PFSK-1 (cell line): ENCODE measurements at regions not wholly inside any gene's neighbourhood (a gene's known extent, or its start where the extent isn't known, plus 50 kb on each side); places are given as distances from the start of the nearest gene placed in this dataset.

Source experiments
- FOXP2 ChIP-seq: optimal IDR thresholded peaks from 2 replicates; pipeline ENCODE3; 2011; ENCODE audit warnings: borderline replicate concordance, control low read depth, inconsistent platforms; ENCODE audit not compliant: insufficient read depth; ENCODE audit errors: extremely low read length, extremely low read depth
- POLR2AphosphoS5 ChIP-seq: IDR thresholded peaks from 2 replicates; pipeline ENCODE4 v1.6.1; 2012; ENCODE audit warnings: low read depth, mild to moderate bottlenecking, control low read depth, low read length, moderate library complexity
- REST ChIP-seq, 2 experiments: IDR thresholded peaks; 2 replicates each; pipeline versions ENCODE4 v1.6.1 to v1.8.0; 2011 to 2012; ENCODE audit warnings: low read depth in 2 of 2, low read length in 2 of 2, control low read depth in 1 of 2, inconsistent platforms in 1 of 2, mild to moderate bottlenecking in 1 of 2, moderate library complexity in 1 of 2; ENCODE audit not compliant: insufficient read depth in 1 of 2
- SIN3A ChIP-seq: IDR thresholded peaks from 2 replicates; pipeline ENCODE4 v1.6.1; 2012; ENCODE audit warnings: mild to moderate bottlenecking, low read length, moderate library complexity, borderline replicate concordance; ENCODE audit not compliant: insufficient read depth
- TAF1 ChIP-seq: IDR thresholded peaks from 2 replicates; pipeline ENCODE4 v1.6.1; 2012; ENCODE audit warnings: low read length, control low read depth, borderline replicate concordance; ENCODE audit not compliant: insufficient read depth

- no peak for TF ChIP-seq FOXP2
- no peak for TF ChIP-seq SIN3A
- no peak for TF ChIP-seq REST (IDR thresholded peaks at IDR 0.05; ENCODE audit: insufficient read depth in 1 of 2, low read depth in 2 of 2, low read length in 2 of 2)
- TF ChIP-seq POLR2AphosphoS5 = no peak
- no peak for TF ChIP-seq TAF1
Observed at GRCh38 chr18:25497151-25497794, 145.3 kb upstream of the ZNF521 start.

GRCh38 chr18:25496544-25496943 is 144.6 kb upstream of the ZNF521 start:
- TF ChIP-seq FOXP2 = no peak
- TF ChIP-seq POLR2AphosphoS5 = no peak
- TF ChIP-seq REST (IDR thresholded peaks at IDR 0.05; ENCODE audit: insufficient read depth in 1 of 2, low read depth in 2 of 2, low read length in 2 of 2) = no peak
- no peak for TF ChIP-seq TAF1
- TF ChIP-seq SIN3A = no peak

- TF ChIP-seq SIN3A (no peak), REST (IDR thresholded peaks at IDR 0.05; ENCODE audit: insufficient read depth in 1 of 2, low read depth in 2 of 2, low read length in 2 of 2) (no peak), POLR2AphosphoS5 (no peak), FOXP2 (no peak), TAF1 (no peak)
Observed at GRCh38 chr18:25495606-25496005, 143.6 kb upstream of the ZNF521 start.

- TF ChIP-seq REST (IDR thresholded peaks at IDR 0.05; ENCODE audit: insufficient read depth in 1 of 2, low read depth in 2 of 2, low read length in 2 of 2) (no peak), SIN3A (no peak), POLR2AphosphoS5 (no peak), TAF1 (no peak), FOXP2 (no peak)
Observed at GRCh38 chr18:25494888-25495287, 142.9 kb upstream of the ZNF521 start.

GRCh38 chr18:25493401-25493800 is 141.4 kb upstream of the ZNF521 start:
- TF ChIP-seq TAF1 (no peak), SIN3A (no peak), POLR2AphosphoS5 (no peak), FOXP2 (no peak), REST (IDR thresholded peaks at IDR 0.05; ENCODE audit: insufficient read depth in 1 of 2, low read depth in 2 of 2, low read length in 2 of 2) (no peak)
